ENCODE measurements at regions not wholly inside any gene's neighbourhood (a gene's known extent, or its start where the extent isn't known, plus 50 kb on each side); places are given as distances from the start of the nearest gene placed in this dataset.

DNA sequence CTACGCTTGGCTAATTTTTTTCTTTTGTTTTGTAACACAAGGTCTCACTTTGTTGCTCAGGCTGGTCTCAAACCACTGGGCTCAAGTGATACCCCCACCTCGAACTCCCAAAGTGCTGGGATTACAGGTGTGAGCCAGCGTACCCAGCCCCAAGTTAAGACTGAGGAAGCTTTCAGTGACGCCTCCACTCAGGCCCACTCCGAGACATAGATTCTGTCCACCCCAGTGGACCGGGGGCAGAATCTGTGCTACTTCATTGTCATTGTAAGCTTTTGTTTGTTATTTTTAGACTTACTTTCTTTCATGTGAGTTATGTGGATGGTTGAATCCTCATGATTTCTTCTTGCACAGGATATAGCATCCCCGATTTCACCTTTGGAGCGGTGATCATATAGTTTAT, 156.9 kb upstream of the TSHZ3 start:
- TF ChIP-seq EZH2 (IDR thresholded peaks at IDR 0.05; ENCODE audit: low read length) = no peak
- TF ChIP-seq, protein P1, sequence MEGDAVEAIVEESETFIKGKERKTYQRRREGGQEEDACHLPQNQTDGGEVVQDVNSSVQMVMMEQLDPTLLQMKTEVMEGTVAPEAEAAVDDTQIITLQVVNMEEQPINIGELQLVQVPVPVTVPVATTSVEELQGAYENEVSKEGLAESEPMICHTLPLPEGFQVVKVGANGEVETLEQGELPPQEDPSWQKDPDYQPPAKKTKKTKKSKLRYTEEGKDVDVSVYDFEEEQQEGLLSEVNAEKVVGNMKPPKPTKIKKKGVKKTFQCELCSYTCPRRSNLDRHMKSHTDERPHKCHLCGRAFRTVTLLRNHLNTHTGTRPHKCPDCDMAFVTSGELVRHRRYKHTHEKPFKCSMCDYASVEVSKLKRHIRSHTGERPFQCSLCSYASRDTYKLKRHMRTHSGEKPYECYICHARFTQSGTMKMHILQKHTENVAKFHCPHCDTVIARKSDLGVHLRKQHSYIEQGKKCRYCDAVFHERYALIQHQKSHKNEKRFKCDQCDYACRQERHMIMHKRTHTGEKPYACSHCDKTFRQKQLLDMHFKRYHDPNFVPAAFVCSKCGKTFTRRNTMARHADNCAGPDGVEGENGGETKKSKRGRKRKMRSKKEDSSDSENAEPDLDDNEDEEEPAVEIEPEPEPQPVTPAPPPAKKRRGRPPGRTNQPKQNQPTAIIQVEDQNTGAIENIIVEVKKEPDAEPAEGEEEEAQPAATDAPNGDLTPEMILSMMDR (optimal IDR thresholded peaks at IDR 0.05 in 1 of 3, IDR thresholded peaks at IDR 0.05 in 1 of 3, conservative IDR thresholded peaks at IDR 0.05 in 1 of 3; ENCODE audit: extremely low read depth in 1 of 3, insufficient read depth in 2 of 3, low read length in 3 of 3) = no peak

Data from keratinocyte (primary cell).